A673 (cell line): ENCODE measurements at regions not wholly inside any gene's neighbourhood (a gene's known extent, or its start where the extent isn't known, plus 50 kb on each side); places are given as distances from the start of the nearest gene placed in this dataset.
"Not testable (repeated sequence)": the region's sequence is repeated elsewhere in the genome, so short reads cannot be mapped to it uniquely, and the experiment has no call there.

Experiments used
- CTCF ChIP-seq: fragments of 300-800, 200-600 bp; sonication (generic); conservative IDR thresholded peaks from 2 replicates; pipeline ENCODE4 v1.5.1; 2017; ENCODE audit warnings: low read depth, mild to moderate bottlenecking, antibody characterized with exemption, low read length, moderate library complexity, mixed read lengths
- EZH2 ChIP-seq: fragments of 200-600 bp; sonication (generic); IDR thresholded peaks from 2 replicates; pipeline ENCODE4 v1.6.1; 2017; ENCODE audit warnings: borderline replicate concordance, low read depth, mild to moderate bottlenecking, mixed read lengths, antibody characterized with exemption, low read length; ENCODE audit not compliant: poor library complexity, severe bottlenecking

- TF ChIP-seq EZH2, CTCF: not testable (repeated sequence)
Measured at GRCh38 chr6:168991695-168992094, 262.0 kb downstream of the THBS2 start.
